Fibroblast of lung (primary cell): ENCODE measurements at regions not wholly inside any gene's neighbourhood (a gene's known extent, or its start where the extent isn't known, plus 50 kb on each side); places are given as distances from the start of the nearest gene placed in this dataset.

Experiments
- DNase-seq, 2 donors: peaks; one replicate each; pipeline versions ENCODE4 v3.0.0 to v3.0.0-alpha.2; 2010; ENCODE audit warnings: low read depth in 2 of 2
- H2AFZ ChIP-seq: 2 replicates; pipeline ENCODE4 v1.5.1; 2012; ENCODE audit warnings: low read length, control low read depth, inconsistent platforms
- H3K27ac ChIP-seq: 2 replicates; pipeline ENCODE4 v1.5.1; 2011; ENCODE audit warnings: low read length, control low read depth; ENCODE audit not compliant: insufficient read depth
- H3K27me3 ChIP-seq: 2 replicates; pipeline ENCODE4 v1.5.1; 2011; ENCODE audit warnings: mild to moderate bottlenecking, low read length; ENCODE audit not compliant: control insufficient read depth, insufficient read depth
- H3K36me3 ChIP-seq: 2 replicates; pipeline ENCODE4 v1.5.1; 2011; ENCODE audit warnings: low read length; ENCODE audit not compliant: control insufficient read depth, insufficient read depth
- H3K4me1 ChIP-seq: 2 replicates; pipeline ENCODE4 v1.5.1; 2011; ENCODE audit warnings: low read length; ENCODE audit not compliant: control insufficient read depth, insufficient read depth; ENCODE audit errors: extremely low read depth
- H3K4me2 ChIP-seq: 2 replicates; pipeline ENCODE4 v1.5.1; 2011; ENCODE audit warnings: low read length, control low read depth; ENCODE audit not compliant: insufficient read depth; ENCODE audit errors: extremely low read depth
- H3K4me3 ChIP-seq, 4 experiments: fragments of 200-600 bp in 1 of 4; sonication (generic) in 1 of 4; replicated peaks in 1 of 4; 2 replicates each; pipeline ENCODE4 v1.5.1; 2011 to 2016; ENCODE audit warnings: low read length in 4 of 4, low read depth in 3 of 4, mild to moderate bottlenecking in 3 of 4, control low read depth in 2 of 4, inconsistent platforms in 1 of 4, mixed read lengths in 1 of 4; ENCODE audit not compliant: insufficient read depth in 1 of 4; ENCODE audit errors: control extremely low read depth in 1 of 4
- H3K79me2 ChIP-seq: 2 replicates; pipeline ENCODE4 v1.5.1; 2012; ENCODE audit warnings: mild to moderate bottlenecking, low read length, inconsistent platforms; ENCODE audit not compliant: control insufficient read depth, insufficient read depth
- H3K9ac ChIP-seq: 2 replicates; pipeline ENCODE4 v1.5.1; 2011; ENCODE audit warnings: mild to moderate bottlenecking, low read length, control low read depth; ENCODE audit not compliant: insufficient read depth
- H3K9me3 ChIP-seq: 2 replicates; pipeline ENCODE4 v1.5.1; 2012; ENCODE audit warnings: low read depth, low read length; ENCODE audit not compliant: control insufficient read depth, insufficient read depth
- H4K20me1 ChIP-seq: 2 replicates; pipeline ENCODE4 v1.5.1; 2011; ENCODE audit warnings: low read length; ENCODE audit not compliant: control insufficient read depth, insufficient read depth; ENCODE audit errors: extremely low read depth
- CTCF ChIP-seq, 2 donors: IDR thresholded peaks in 1 of 2; conservative IDR thresholded peaks in 1 of 2; 1 replicate in 1 of 2; 2 replicates in 1 of 2; pipeline ENCODE4 v1.5.1; 2011 to 2012; ENCODE audit warnings: low read length in 2 of 2, control low read depth in 1 of 2, inconsistent platforms in 1 of 2, low read depth in 1 of 2, mild to moderate bottlenecking in 1 of 2
- EZH2 ChIP-seq: IDR thresholded peaks from 2 replicates; pipeline ENCODE4 v1.5.1; 2012; ENCODE audit warnings: low read length, control low read depth, mild to moderate bottlenecking; ENCODE audit errors: missing control alignments

GRCh38 chr4:181308476-181309312, 934.5 kb upstream of the TENM3 start:
- Histone ChIP-seq H3K4me1 (no peaks in the 10 kb centered on the region), H2AFZ (no peak overlapping the region), H3K36me3 (no peaks in the 10 kb centered on the region), H4K20me1 (no peaks in the 10 kb centered on the region), H3K27me3 (no peaks in the 10 kb centered on the region), H3K4me2 (no peak overlapping the region), H3K27ac (no peak overlapping the region), H3K79me2 (no peaks in the 10 kb centered on the region), H3K4me3 (no peak overlapping the region), H3K9ac (no peak overlapping the region), H3K9me3 (no peaks in the 10 kb centered on the region)
- DNase-seq, result no peak
- TF ChIP-seq EZH2 (no peak), CTCF (conservative IDR thresholded peaks at IDR 0.05 in 1 of 2, IDR thresholded peaks at IDR 0.05 in 1 of 2; ENCODE audit: low read depth in 1 of 2, low read length in 2 of 2) (no peak)

GRCh38 chr4:181312066-181312465, 931.1 kb upstream of the TENM3 start:
- Histone ChIP-seq H3K4me2 (no peak overlapping the region), H3K79me2 (no peaks in the 10 kb centered on the region), H3K27me3 (no peaks in the 10 kb centered on the region), H3K36me3 (no peaks in the 10 kb centered on the region), H3K4me3 (no peak overlapping the region), H3K27ac (no peak overlapping the region), H4K20me1 (no peaks in the 10 kb centered on the region), H3K9ac (no peak overlapping the region), H2AFZ (no peak overlapping the region), H3K4me1 (no peaks in the 10 kb centered on the region), H3K9me3 (no peaks in the 10 kb centered on the region)
- TF ChIP-seq CTCF (conservative IDR thresholded peaks at IDR 0.05 in 1 of 2, IDR thresholded peaks at IDR 0.05 in 1 of 2; ENCODE audit: low read depth in 1 of 2, low read length in 2 of 2) (no peak), EZH2 (no peak)
- DNase-seq, result no peak

- Histone ChIP-seq H3K27ac (no peak overlapping the region), H4K20me1 (no peaks in the 10 kb centered on the region), H2AFZ (no peak overlapping the region), H3K27me3 (no peaks in the 10 kb centered on the region), H3K9me3 (no peaks in the 10 kb centered on the region), H3K4me1 (no peaks in the 10 kb centered on the region), H3K4me3 (no peak overlapping the region), H3K9ac (no peak overlapping the region), H3K36me3 (no peaks in the 10 kb centered on the region), H3K4me2 (no peak overlapping the region), H3K79me2 (no peaks in the 10 kb centered on the region)
- TF ChIP-seq CTCF (conservative IDR thresholded peaks at IDR 0.05 in 1 of 2, IDR thresholded peaks at IDR 0.05 in 1 of 2; ENCODE audit: low read depth in 1 of 2, low read length in 2 of 2), result no peak
- TF ChIP-seq EZH2, result no peak
- no peak for DNase-seq
Observed at GRCh38 chr4:181319629-181320028, 923.6 kb upstream of the TENM3 start.
